SKM-1 (cell line): ENCODE measurements at regions not wholly inside any gene's neighbourhood (a gene's known extent, or its start where the extent isn't known, plus 50 kb on each side); places are given as distances from the start of the nearest gene placed in this dataset.

ENCODE experiments used
- DNase-seq: peaks from one replicate; lab custom pipeline; 2025; ENCODE audit not compliant: unreplicated experiment; lab: John Stamatoyannopoulos, UW

GRCh38 chr3:30166535-30166934 is 439.9 kb upstream of the TGFBR2 start:
- DNase-seq, result no peak

GRCh38 chr3:30167541-30168011 is 438.8 kb upstream of the TGFBR2 start:
- DNase-seq, result no peak

GRCh38 chr3:30169487-30169886 is 436.9 kb upstream of the TGFBR2 start:
- no peak for DNase-seq

- no peak for DNase-seq
Observed at GRCh38 chr3:30170681-30171438, 435.5 kb upstream of the TGFBR2 start.

- no peak for DNase-seq
Observed at GRCh38 chr3:30174357-30174756, 432.0 kb upstream of the TGFBR2 start.

GRCh38 chr3:30180310-30181177 is 425.9 kb upstream of the TGFBR2 start:
- DNase-seq, result peak; percentile 23

- no peak for DNase-seq
Observed at GRCh38 chr3:30181178-30181465, 425.3 kb upstream of the TGFBR2 start.

GRCh38 chr3:30181581-30181980 is 424.8 kb upstream of the TGFBR2 start:
- DNase-seq, result no peak

GRCh38 chr3:30183421-30183820 is 423.0 kb upstream of the TGFBR2 start:
- DNase-seq, result no peak

GRCh38 chr3:30184091-30184810 is 422.1 kb upstream of the TGFBR2 start:
- no peak for DNase-seq

GRCh38 chr3:30185872-30186271 is 420.5 kb upstream of the TGFBR2 start:
- DNase-seq, result no peak

- DNase-seq, result no peak
Observed at GRCh38 chr3:30186741-30187219, 419.6 kb upstream of the TGFBR2 start.

- no peak for DNase-seq
Observed at GRCh38 chr3:30187366-30187765, 419.0 kb upstream of the TGFBR2 start.

GRCh38 chr3:30188713-30189112 is 417.7 kb upstream of the TGFBR2 start:
- DNase-seq, result no peak

- DNase-seq, result no peak
Observed at GRCh38 chr3:30189900-30190299, 416.5 kb upstream of the TGFBR2 start.

GRCh38 chr3:30193625-30194044 is 412.8 kb upstream of the TGFBR2 start:
- DNase-seq, result peak; percentile 70

GRCh38 chr3:30195352-30195751 is 411.0 kb upstream of the TGFBR2 start:
- no peak for DNase-seq

GRCh38 chr3:30198162-30198561 is 408.2 kb upstream of the TGFBR2 start:
- DNase-seq, result peak; percentile 12

GRCh38 chr3:30199096-30199759 is 407.2 kb upstream of the TGFBR2 start:
- DNase-seq, result peak; percentile 35

- no peak for DNase-seq
Observed at GRCh38 chr3:30199855-30200254, 406.5 kb upstream of the TGFBR2 start.

GRCh38 chr3:30201715-30202114 is 404.7 kb upstream of the TGFBR2 start:
- DNase-seq, result no peak
